ENCODE measurements at regions not wholly inside any gene's neighbourhood (a gene's known extent, or its start where the extent isn't known, plus 50 kb on each side); places are given as distances from the start of the nearest gene placed in this dataset.

GRCh38 chr20:59428441-59429205 lies 128.2 kb downstream of the EDN3 start:
- Histone ChIP-seq H3K79me2 (ENCODE audit: control insufficient read depth, insufficient read depth, low read length) (no peaks in the 10 kb centered on the region), H3K27me3 (ENCODE audit: control insufficient read depth in 2 of 2, insufficient read depth in 2 of 2, low read length in 2 of 2) (peaks cover 2 to 31% of the 10 kb centered on the region in 2 experiments; a peak in 4 of 5 replicates), H3K4me3 (no peak overlapping the region), H3K36me3 (ENCODE audit: control insufficient read depth, insufficient read depth, low read length) (no peaks in the 10 kb centered on the region), H2AFZ (ENCODE audit: low read depth, low read length) (no peak overlapping the region), H3K9ac (ENCODE audit: insufficient read depth in 1 of 2, low read depth in 2 of 2, low read length in 2 of 2) (no peak overlapping the region), H3K27ac (ENCODE audit: extremely low read depth, low read depth, low read length) (no peak overlapping the region), H3K9me1 (ENCODE audit: control insufficient read depth, insufficient read depth, low read length) (no peaks in the 10 kb centered on the region), H4K20me1 (replicated peaks; ENCODE audit: control insufficient read depth, insufficient read depth, low read length) (no peaks in the 10 kb centered on the region), H3K9me3 (replicated peaks; ENCODE audit: control insufficient read depth, insufficient read depth, low read depth, low read length) (no peaks in the 10 kb centered on the region), H3K4me1 (replicated peaks in 1 of 2; ENCODE audit: control insufficient read depth in 2 of 2, insufficient read depth in 2 of 2, low read length in 2 of 2) (no peaks in the 10 kb centered on the region), H3K4me2 (ENCODE audit: insufficient read depth, low read length) (no peak overlapping the region)
- DNase-seq (ENCODE audit: extremely low read depth in 1 of 4, low spot score in 3 of 4) = peak in 1 of 4 experiments; percentile 15
- CTCF ChIA-PET (ENCODE audit: low intra/inter-chr PET ratio) = no interaction called here
- no TSS peak for BruUV-seq (replicated peaks)
- no peak for FAIRE-seq
- in situ Hi-C loops (cut with MboI) = no loop called here
- WGBS (ENCODE audit: insufficient coverage, low coverage, missing lambda C conversion rate) = 0% methylated on average over 12 of the region's 13 CpGs
- intact Hi-C loops (cut with micrococcal nuclease) = no loop called here
- ATAC-seq = no peak
- TF ChIP-seq KDM4B (IDR thresholded peaks at IDR 0.05; ENCODE audit: borderline replicate concordance in 2 of 2, low read depth in 1 of 2) (no peak), CTCF (IDR thresholded peaks at IDR 0.05 in 2 of 3, conservative IDR thresholded peaks at IDR 0.05 in 1 of 3; ENCODE audit: insufficient read depth in 2 of 3, low read depth in 1 of 3, low read length in 3 of 3) (0 out of 6 replicates have a peak, but pooled peaks of 1 of the 3 experiments have one; percentile 30)
- POLR2A ChIA-PET = interaction anchor here (0.6 kb wide), 1 partner anchor 305 kb away, joined by 3 read pairs; no protein-coding TSS in a partner anchor

All from K562 (cell line).